WI38 (cell line): ENCODE measurements at regions not wholly inside any gene's neighbourhood (a gene's known extent, or its start where the extent isn't known, plus 50 kb on each side); places are given as distances from the start of the nearest gene placed in this dataset.

Source experiments
- H3K4me3 ChIP-seq: 2 replicates; pipeline ENCODE4 v1.5.1; 2011; ENCODE audit warnings: low read depth, mild to moderate bottlenecking, control low read depth, low read length
- CTCF ChIP-seq: IDR thresholded peaks from 2 replicates; pipeline ENCODE4 v1.5.1; 2012; ENCODE audit warnings: low read depth, mild to moderate bottlenecking, control low read depth, low read length

GRCh38 chr17:55606488-55606815 is 95.2 kb upstream of the SMIM36 start:
- TF ChIP-seq CTCF, result no peak
- H3K4me3 ChIP-seq, result no peak overlapping the region

GRCh38 chr17:55605705-55606487 is 94.6 kb upstream of the SMIM36 start:
- no peak overlapping the region for H3K4me3 ChIP-seq
- TF ChIP-seq CTCF, result no peak

GRCh38 chr17:55601874-55602364 is 90.7 kb upstream of the SMIM36 start:
- TF ChIP-seq CTCF, result peak; percentile 80
- H3K4me3 ChIP-seq, result no peak overlapping the region

GRCh38 chr17:55598495-55598894 is 87.2 kb upstream of the SMIM36 start:
- H3K4me3 ChIP-seq, result no peak overlapping the region
- no peak for TF ChIP-seq CTCF

- TF ChIP-seq CTCF, result no peak
- no peak overlapping the region for H3K4me3 ChIP-seq
Measured at GRCh38 chr17:55588446-55589242, 77.4 kb upstream of the SMIM36 start.

GRCh38 chr17:55587608-55588139 is 76.4 kb upstream of the SMIM36 start:
- TF ChIP-seq CTCF, result no peak
- no peak overlapping the region for H3K4me3 ChIP-seq

GRCh38 chr17:55585629-55586028 is 74.4 kb upstream of the SMIM36 start:
- H3K4me3 ChIP-seq, result no peak overlapping the region
- no peak for TF ChIP-seq CTCF
